HEK293T (cell line): ENCODE measurements at regions not wholly inside any gene's neighbourhood (a gene's known extent, or its start where the extent isn't known, plus 50 kb on each side); places are given as distances from the start of the nearest gene placed in this dataset.

ENCODE experiments used
- CTCF ChIA-PET: fragments of 350-600 bp; formaldehyde crosslinking; extraction: SDS; loops from one replicate; lab custom pipeline; 2021; ENCODE audit warnings: antibody characterized with exemption, inconsistent platforms; lab: Yijun Ruan, JAX
- POLR2A ChIA-PET: fragments of 350-600 bp; formaldehyde crosslinking; extraction: SDS; loops from one replicate; lab custom pipeline; 2020; ENCODE audit warnings: antibody characterized with exemption, inconsistent platforms; lab: Yijun Ruan, JAX
- DNase-seq: peaks from one replicate; pipeline ENCODE4 v3.0.0; 2012; ENCODE audit warnings: mixed read lengths; ENCODE audit errors: extremely low spot score
- ARNT ChIP-seq: fragments of 450-650 bp; IDR thresholded peaks from 2 replicates; pipeline ENCODE4 v1.6.1; 2017; ENCODE audit warnings: mild to moderate bottlenecking
- BHLHE40 ChIP-seq: fragments of 450-650 bp; IDR thresholded peaks from 2 replicates; pipeline ENCODE4 v1.6.1; 2016; ENCODE audit warnings: mild to moderate bottlenecking, moderate library complexity, borderline replicate concordance
- CTBP1 ChIP-seq: fragments of 450-650 bp; IDR thresholded peaks from 2 replicates; pipeline ENCODE4 v1.6.1; 2016; ENCODE audit warnings: borderline replicate concordance
- ELF4 ChIP-seq: fragments of 450-650 bp; IDR thresholded peaks from 2 replicates; pipeline ENCODE4 v1.6.1; 2017; ENCODE audit warnings: antibody characterized with exemption
- FOXA1 ChIP-seq: fragments of 450-650 bp; IDR thresholded peaks from 2 replicates; pipeline ENCODE4 v1.6.1; 2016; ENCODE audit warnings: mild to moderate bottlenecking
- FOXK2 ChIP-seq: fragments of 450-650 bp; IDR thresholded peaks from 2 replicates; pipeline ENCODE4 v1.6.1; 2016; ENCODE audit warnings: mild to moderate bottlenecking
- FOXM1 ChIP-seq: fragments of 450-650 bp; IDR thresholded peaks from 2 replicates; pipeline ENCODE4 v1.6.1; 2017; ENCODE audit warnings: mild to moderate bottlenecking, borderline replicate concordance
- HDGF ChIP-seq: fragments of 450-650 bp; IDR thresholded peaks from 2 replicates; pipeline ENCODE4 v1.6.1; 2017; ENCODE audit warnings: antibody characterized with exemption, borderline replicate concordance
- L3MBTL2 ChIP-seq: fragments of 450-650 bp; conservative IDR thresholded peaks from 2 replicates; pipeline ENCODE4 v1.6.1; 2016; ENCODE audit warnings: mild to moderate bottlenecking
- LEF1 ChIP-seq: fragments of 450-650 bp; IDR thresholded peaks from 2 replicates; pipeline ENCODE4 v1.6.1; 2017; ENCODE audit warnings: mild to moderate bottlenecking, borderline replicate concordance
- NFRKB ChIP-seq: fragments of 450-650 bp; IDR thresholded peaks from 2 replicates; pipeline ENCODE4 v1.6.1; 2016; ENCODE audit warnings: mild to moderate bottlenecking, moderate library complexity
- PKNOX1 ChIP-seq: fragments of 450-650 bp; IDR thresholded peaks from 2 replicates; pipeline ENCODE4 v1.6.1; 2016
- SP1 ChIP-seq: fragments of 450-650 bp; IDR thresholded peaks from 2 replicates; pipeline ENCODE4 v1.6.1; 2017
- SUZ12 ChIP-seq: fragments of 450-650 bp; IDR thresholded peaks from 2 replicates; pipeline ENCODE4 v1.6.1; 2016; ENCODE audit warnings: mild to moderate bottlenecking
- TARDBP ChIP-seq: fragments of 450-650 bp; IDR thresholded peaks from 2 replicates; pipeline ENCODE4 v1.6.1; 2016
- ZNF384 ChIP-seq: fragments of 450-650 bp; IDR thresholded peaks from 2 replicates; pipeline ENCODE4 v1.6.1; 2016

- CTCF ChIA-PET: no interaction called here
- no peak for DNase-seq
- no peak for TF ChIP-seq FOXA1
- TF ChIP-seq HDGF: no peak
- no peak for TF ChIP-seq FOXK2
- no peak for TF ChIP-seq ZNF384
- TF ChIP-seq TARDBP: no peak
- no peak for TF ChIP-seq ARNT
- no peak for TF ChIP-seq BHLHE40
- TF ChIP-seq SP1: no peak
- TF ChIP-seq NFRKB: no peak
- no peak for TF ChIP-seq FOXM1
- TF ChIP-seq SUZ12: no peak
- TF ChIP-seq ELF4: no peak
- TF ChIP-seq CTBP1: no peak
- no peak for TF ChIP-seq L3MBTL2
- no peak for TF ChIP-seq PKNOX1
- no peak for TF ChIP-seq LEF1
- POLR2A ChIA-PET: no interaction called here
Observed at GRCh38 chr5:56700711-56701110, 114.6 kb upstream of the MAP3K1 start.

- TF ChIP-seq CTBP1 (no peak), SP1 (no peak), NFRKB (no peak), ZNF384 (no peak), HDGF (no peak), ARNT (no peak), FOXK2 (no peak), L3MBTL2 (no peak), SUZ12 (no peak), FOXM1 (no peak)
- ChIA-PET POLR2A (no interaction called here), CTCF (no interaction called here)
- DNase-seq: no peak
Observed at GRCh38 chr5:56699538-56699937, 115.8 kb upstream of the MAP3K1 start.

GRCh38 chr5:56698463-56699381, 116.6 kb upstream of the MAP3K1 start:
- TF ChIP-seq ZNF384: no peak
- no peak for TF ChIP-seq NFRKB
- no peak for TF ChIP-seq FOXK2
- no peak for TF ChIP-seq BHLHE40
- TF ChIP-seq TARDBP: no peak
- TF ChIP-seq PKNOX1: no peak
- no peak for TF ChIP-seq HDGF
- TF ChIP-seq SP1: no peak
- TF ChIP-seq L3MBTL2: no peak
- no peak for TF ChIP-seq ELF4
- no peak for TF ChIP-seq FOXM1
- TF ChIP-seq SUZ12: no peak
- no peak for TF ChIP-seq FOXA1
- TF ChIP-seq CTBP1: no peak
- no peak for TF ChIP-seq ARNT
- no peak for TF ChIP-seq LEF1
- no peak for DNase-seq
- POLR2A ChIA-PET: interaction anchor here (0.5 kb wide), 1 partner anchor 134 kb away, joined by 3 read pairs; no protein-coding TSS in a partner anchor
- CTCF ChIA-PET: interaction anchor here (0.6 kb wide), 1 partner anchor 510 kb away, joined by 4 read pairs; no protein-coding TSS in a partner anchor

GRCh38 chr5:56696900-56697299, 118.4 kb upstream of the MAP3K1 start:
- ChIA-PET CTCF (no interaction called here), POLR2A (no interaction called here)
- no peak for DNase-seq
- TF ChIP-seq SUZ12: no peak
- TF ChIP-seq ELF4: no peak
- TF ChIP-seq HDGF: no peak
- no peak for TF ChIP-seq PKNOX1
- no peak for TF ChIP-seq LEF1
- TF ChIP-seq L3MBTL2: no peak
- TF ChIP-seq SP1: no peak
- TF ChIP-seq BHLHE40: no peak
- no peak for TF ChIP-seq CTBP1
- TF ChIP-seq FOXA1: no peak
- no peak for TF ChIP-seq FOXK2
- TF ChIP-seq FOXM1: no peak
- TF ChIP-seq NFRKB: no peak
- TF ChIP-seq TARDBP: no peak
- no peak for TF ChIP-seq ZNF384
- TF ChIP-seq ARNT: no peak

GRCh38 chr5:56693220-56693579, 122.1 kb upstream of the MAP3K1 start:
- ChIA-PET CTCF (no interaction called here), POLR2A (no interaction called here)
- TF ChIP-seq CTBP1: no peak
- TF ChIP-seq FOXM1: no peak
- DNase-seq: no peak
